ENCODE measurements at regions not wholly inside any gene's neighbourhood (a gene's known extent, or its start where the extent isn't known, plus 50 kb on each side); places are given as distances from the start of the nearest gene placed in this dataset.

GRCh38 chr13:64938660-64939059 is 2291.5 kb downstream of the PCDH9 start:
- TF ChIP-seq CTCF (IDR thresholded peaks at IDR 0.05; ENCODE audit: insufficient read depth, low read depth, low read length, missing control alignments) = no peak
- no peak for DNase-seq (ENCODE audit: low read depth)
- H3K4me3 ChIP-seq (ENCODE audit: low read depth, low read length) = no peak overlapping the region

GRCh38 chr13:64937302-64937701 is 2292.8 kb downstream of the PCDH9 start:
- DNase-seq (ENCODE audit: low read depth) = no peak
- H3K4me3 ChIP-seq (ENCODE audit: low read depth, low read length) = no peak overlapping the region
- no peak for TF ChIP-seq CTCF (IDR thresholded peaks at IDR 0.05; ENCODE audit: insufficient read depth, low read depth, low read length, missing control alignments)

GRCh38 chr13:64936879-64937278 is 2293.3 kb downstream of the PCDH9 start:
- no peak overlapping the region for H3K4me3 ChIP-seq (ENCODE audit: low read depth, low read length)
- TF ChIP-seq CTCF (IDR thresholded peaks at IDR 0.05; ENCODE audit: insufficient read depth, low read depth, low read length, missing control alignments) = no peak
- no peak for DNase-seq (ENCODE audit: low read depth)

- DNase-seq (ENCODE audit: low read depth) = no peak
- TF ChIP-seq CTCF (IDR thresholded peaks at IDR 0.05; ENCODE audit: insufficient read depth, low read depth, low read length, missing control alignments) = no peak
- no peak overlapping the region for H3K4me3 ChIP-seq (ENCODE audit: low read depth, low read length)
Observed at GRCh38 chr13:64935441-64935840, 2294.7 kb downstream of the PCDH9 start.

- TF ChIP-seq CTCF (IDR thresholded peaks at IDR 0.05; ENCODE audit: insufficient read depth, low read depth, low read length, missing control alignments) = no peak
- no peak for DNase-seq (ENCODE audit: low read depth)
- H3K4me3 ChIP-seq (ENCODE audit: low read depth, low read length) = no peak overlapping the region
Observed at GRCh38 chr13:64934569-64935362, 2295.4 kb downstream of the PCDH9 start.

- DNase-seq (ENCODE audit: low read depth) = peak; percentile 24
- no peak for TF ChIP-seq CTCF (IDR thresholded peaks at IDR 0.05; ENCODE audit: insufficient read depth, low read depth, low read length, missing control alignments)
Observed at GRCh38 chr13:64930636-64931035, 2299.5 kb downstream of the PCDH9 start.

More at GRCh38 chr13:64930636-64931035, 2299.5 kb downstream of the PCDH9 start:
- no peak overlapping the region for H3K4me3 ChIP-seq (ENCODE audit: low read depth, low read length)
